NCI-H146 (cell line): ENCODE measurements at regions not wholly inside any gene's neighbourhood (a gene's known extent, or its start where the extent isn't known, plus 50 kb on each side); places are given as distances from the start of the nearest gene placed in this dataset.
"Not testable (repeated sequence)": the region's sequence is repeated elsewhere in the genome, so short reads cannot be mapped to it uniquely, and the experiment has no call there.

Experiments
- DNase-seq: peaks from one replicate; lab custom pipeline; 2025; lab: John Stamatoyannopoulos, UW

DNA sequence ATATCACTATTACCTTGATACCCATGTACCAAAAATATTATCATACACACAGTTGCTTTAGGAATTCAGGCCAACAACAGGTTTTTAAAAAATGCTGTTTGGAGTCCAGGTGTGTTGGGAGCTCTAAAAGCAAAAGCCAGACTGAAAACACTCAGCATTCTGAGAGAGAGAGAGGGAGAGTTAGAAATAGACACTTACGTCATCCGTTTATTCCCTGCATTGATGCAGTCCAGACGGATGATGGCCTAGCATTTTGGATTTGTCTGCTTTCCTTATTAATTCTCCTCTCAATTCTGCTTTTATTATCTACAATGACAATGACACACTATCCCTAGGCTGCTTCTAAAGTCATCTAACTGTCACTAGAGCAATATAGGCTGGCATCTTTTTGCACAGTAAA, 358.3 kb upstream of the BOD1L1 start:
- DNase-seq = no peak

DNA sequence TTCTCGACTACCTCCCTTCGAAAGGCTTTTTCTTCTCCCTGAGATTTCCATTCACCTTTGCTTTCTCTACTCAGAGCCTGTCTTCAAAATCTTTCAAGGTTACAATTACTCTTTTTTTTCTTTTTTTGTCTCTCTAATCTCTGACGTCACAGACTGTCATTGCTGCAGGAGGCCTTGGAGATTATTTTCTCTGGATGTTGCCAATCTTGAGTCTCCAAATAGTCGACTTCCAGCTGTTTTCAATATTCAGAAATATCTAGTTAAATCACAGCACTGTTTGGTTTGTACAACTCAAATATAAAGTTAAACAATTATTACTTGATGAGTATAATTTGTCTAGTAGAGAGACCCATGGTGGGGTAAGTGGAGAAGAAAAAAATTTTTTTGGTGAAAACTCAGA, 359.0 kb upstream of the BOD1L1 start:
- no peak for DNase-seq

GRCh38 chr4:13988353-13989305, 361.1 kb upstream of the BOD1L1 start:
- no peak for DNase-seq

DNA sequence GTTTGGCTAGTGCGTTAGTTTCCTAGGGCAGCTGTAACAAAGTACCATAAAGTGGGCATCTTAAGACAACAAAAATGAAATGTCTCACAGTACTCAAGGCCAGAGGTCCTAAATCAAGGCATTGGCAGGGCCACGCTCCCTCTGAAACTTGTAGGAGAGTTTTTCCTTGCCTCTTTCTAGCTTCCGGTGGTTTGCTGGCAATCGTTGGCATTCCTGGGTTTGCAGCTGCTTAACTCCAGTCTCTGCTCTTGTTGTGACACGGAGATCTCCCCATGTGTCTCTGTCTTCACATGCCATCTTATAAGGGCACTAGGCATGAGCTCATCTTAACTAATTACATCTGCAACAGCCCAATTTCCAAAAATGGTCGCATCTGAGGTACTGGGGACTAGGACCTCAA, 362.0 kb upstream of the BOD1L1 start:
- DNase-seq = no peak

GRCh38 chr4:13990596-13991589, 363.4 kb upstream of the BOD1L1 start:
- DNase-seq = no peak

DNA sequence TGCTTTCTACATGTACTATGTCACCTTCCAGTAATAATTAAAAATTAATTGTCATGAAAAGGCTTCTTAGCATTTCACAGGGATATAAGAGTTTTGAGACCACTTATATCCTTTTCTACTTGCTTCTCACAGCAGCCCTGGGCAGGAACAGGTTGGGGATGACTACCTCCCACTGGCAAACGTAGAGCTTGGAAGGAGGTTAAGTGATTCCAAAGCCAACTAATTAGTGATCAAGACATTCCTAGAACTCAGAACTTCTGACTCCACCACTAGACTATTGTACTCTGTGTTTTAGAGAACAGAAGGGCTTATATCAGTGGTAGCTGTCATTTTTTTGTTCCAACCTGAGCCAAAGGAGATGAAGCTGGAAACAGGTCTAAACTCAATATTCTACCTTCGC, 364.5 kb upstream of the BOD1L1 start:
- no peak for DNase-seq

- no peak for DNase-seq
Measured at GRCh38 chr4:13992975-13993520, 365.5 kb upstream of the BOD1L1 start.

- no peak for DNase-seq
Measured at GRCh38 chr4:13994016-13994415, 366.5 kb upstream of the BOD1L1 start.

- no peak for DNase-seq
Measured at GRCh38 chr4:13998850-13999445, 371.4 kb upstream of the BOD1L1 start.

GRCh38 chr4:14000091-14000814, 372.7 kb upstream of the BOD1L1 start:
- DNase-seq = no peak

GRCh38 chr4:14002331-14002730, 374.8 kb upstream of the BOD1L1 start:
- DNase-seq = not testable (repeated sequence)

DNA sequence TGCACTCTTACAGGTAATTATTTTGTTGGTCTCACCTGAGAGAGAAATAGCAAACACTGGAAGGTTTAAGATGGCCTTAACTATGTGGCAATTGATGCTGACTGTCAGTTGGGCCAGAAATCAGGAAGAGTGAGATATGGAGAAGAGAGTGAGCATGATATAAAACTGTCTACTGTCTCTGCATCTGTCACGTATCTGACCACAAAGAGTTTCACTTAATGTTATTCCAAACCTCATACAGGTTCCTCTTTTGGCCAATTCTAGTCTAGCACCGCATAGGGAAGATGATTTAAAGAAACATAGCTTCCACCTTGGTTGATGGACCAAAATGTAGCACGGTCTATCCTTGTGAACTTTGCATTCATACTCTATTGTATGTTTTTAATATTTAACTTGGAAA, 381.0 kb upstream of the BOD1L1 start:
- DNase-seq = no peak

GRCh38 chr4:14018191-14018853, 390.8 kb upstream of the BOD1L1 start:
- no peak for DNase-seq

DNA sequence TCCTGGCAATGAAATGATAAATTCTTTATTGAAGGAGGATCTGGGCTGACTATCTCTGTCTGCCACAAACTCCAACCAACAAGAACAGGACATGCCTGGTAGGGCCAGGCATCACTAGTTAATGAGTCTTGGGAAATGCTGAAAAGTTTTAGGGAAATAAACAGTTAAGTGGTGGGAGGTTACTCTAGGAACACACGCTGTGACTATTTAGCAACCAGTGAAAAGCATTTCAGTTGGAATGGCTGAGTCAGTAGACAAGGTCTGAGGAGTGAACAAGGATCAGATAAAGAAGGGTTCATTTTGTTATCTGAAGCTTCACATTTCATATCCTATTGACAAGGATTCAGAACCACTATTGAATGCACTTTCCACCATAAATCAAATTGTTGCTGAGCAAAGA, 394.9 kb upstream of the BOD1L1 start:
- DNase-seq = no peak

GRCh38 chr4:14023036-14023435, 395.5 kb upstream of the BOD1L1 start:
- DNase-seq = no peak

DNA sequence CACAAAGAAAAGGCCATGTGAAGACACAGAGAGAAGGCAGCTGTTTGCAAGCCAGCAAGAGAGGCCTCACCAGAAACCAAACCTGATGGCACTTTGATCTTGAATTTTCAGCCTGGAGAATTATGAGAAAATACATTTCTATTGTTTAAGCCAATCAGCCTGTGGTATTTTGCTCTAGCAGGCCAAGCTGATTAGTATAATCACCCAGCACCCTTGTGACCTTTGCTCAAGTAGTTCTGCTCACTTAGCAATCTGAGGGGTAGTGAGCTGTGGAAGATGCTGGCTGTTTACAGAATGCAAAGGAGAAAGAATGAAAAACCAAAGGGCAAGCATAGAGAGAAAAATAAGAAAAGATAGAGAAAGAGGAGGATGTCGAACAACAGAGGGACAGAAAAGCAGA, 396.4 kb upstream of the BOD1L1 start:
- DNase-seq = no peak

DNA sequence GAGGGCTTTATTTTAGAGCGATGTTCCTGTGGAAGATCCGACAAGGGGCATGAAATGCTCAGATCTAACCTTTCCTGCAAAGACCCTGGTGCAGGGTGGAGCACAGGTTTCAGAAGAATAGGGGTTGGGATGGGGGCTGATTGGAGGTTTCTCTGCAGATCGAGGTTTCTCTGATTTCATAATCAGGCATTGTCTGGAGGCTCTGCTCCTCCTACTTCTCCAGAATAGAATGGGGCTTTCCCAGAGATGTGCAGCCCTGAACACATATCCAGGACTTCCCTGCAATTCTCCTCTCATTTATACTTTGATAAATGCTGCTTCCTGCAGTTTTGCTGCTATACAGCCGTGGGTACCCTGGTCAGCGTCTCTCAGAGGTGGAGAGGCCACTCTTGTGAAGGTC, 397.6 kb upstream of the BOD1L1 start:
- DNase-seq = no peak

DNA sequence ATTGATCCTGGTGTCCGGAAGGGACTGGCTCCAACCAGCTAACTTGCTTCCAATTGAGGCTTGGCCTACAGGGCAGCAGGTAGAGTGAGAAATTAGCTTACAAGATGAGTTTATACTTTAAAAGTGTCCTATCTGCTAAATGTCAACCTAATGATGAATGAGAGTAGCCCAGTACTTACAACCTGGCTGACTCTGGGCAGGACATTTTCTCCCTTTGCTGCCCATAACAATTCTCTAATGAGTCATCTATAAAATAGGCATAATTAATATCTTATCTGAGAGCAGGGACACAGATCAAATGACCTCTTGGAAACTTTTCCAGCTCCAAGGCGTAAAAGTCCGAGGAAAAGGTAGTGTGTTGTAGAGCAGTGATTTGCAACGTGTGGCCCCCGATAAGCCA, 398.4 kb upstream of the BOD1L1 start:
- no peak for DNase-seq

- no peak for DNase-seq
Measured at GRCh38 chr4:14028862-14029261, 401.3 kb upstream of the BOD1L1 start.

DNA sequence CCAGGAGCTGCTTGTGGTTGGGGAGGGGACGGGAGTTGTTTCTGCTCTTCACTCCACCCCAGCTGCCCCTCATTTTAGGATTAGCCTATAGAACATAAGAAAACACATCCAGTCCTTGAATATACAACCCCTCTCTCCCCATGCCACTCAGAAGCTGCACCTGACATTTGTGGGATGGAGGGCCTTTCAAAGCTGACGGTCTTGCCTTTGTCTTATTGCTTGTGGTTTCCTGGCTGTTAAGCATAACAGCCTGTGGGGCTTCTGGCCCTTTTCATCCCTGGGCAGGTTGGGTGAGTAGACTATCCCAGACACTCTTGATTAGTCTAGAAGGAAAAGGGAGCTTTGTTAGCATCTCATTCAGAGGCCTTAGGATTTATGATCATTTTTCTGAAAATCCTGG, 407.6 kb upstream of the BOD1L1 start:
- no peak for DNase-seq

GRCh38 chr4:14043203-14043602, 415.7 kb upstream of the BOD1L1 start:
- DNase-seq = no peak
